Stomach (tissue), 4 donors: ENCODE measurements at regions not wholly inside any gene's neighbourhood (a gene's known extent, or its start where the extent isn't known, plus 50 kb on each side); places are given as distances from the start of the nearest gene placed in this dataset.

ENCODE experiments used
- CTCF ChIP-seq, 7 experiments: fragments of 450-650 bp in 4 of 7; fragments of 200-600 bp in 3 of 7; sonication (generic) in 3 of 7; IDR thresholded peaks; one replicate each; pipeline ENCODE4 v1.5.1; 2016 to 2019; ENCODE audit warnings: antibody characterized with exemption in 7 of 7, control low read depth in 2 of 7, mild to moderate bottlenecking in 1 of 7
- POLR2A ChIP-seq, 4 donors: fragments of 450-650 bp; IDR thresholded peaks; one replicate each; pipeline ENCODE4 v1.6.1; 2016; ENCODE audit warnings: antibody characterized with exemption in 4 of 4, control low read depth in 2 of 4, mild to moderate bottlenecking in 1 of 4, moderate library complexity in 1 of 4
- POLR2AphosphoS5 ChIP-seq, 3 donors: sonication (generic); formaldehyde crosslinking; IDR thresholded peaks; one replicate each; pipeline ENCODE4 v1.6.1; 2016; ENCODE audit warnings: antibody characterized with exemption in 3 of 3

- TF ChIP-seq CTCF (IDR thresholded peaks at IDR 0.05) (no peak), POLR2A (IDR thresholded peaks at IDR 0.05) (no peak), POLR2AphosphoS5 (IDR thresholded peaks at IDR 0.05) (no peak)
These were observed 380.7 kb upstream of the CELF4 start for GRCh38 chr18:37946324-37946723.
